ENCODE measurements at regions not wholly inside any gene's neighbourhood (a gene's known extent, or its start where the extent isn't known, plus 50 kb on each side); places are given as distances from the start of the nearest gene placed in this dataset.

GRCh38 chr9:120324461-120324860, 255.5 kb downstream of the CDK5RAP2 start:
- ATAC-seq (ENCODE audit: insufficient read depth, low FRiP score) (no peak), DNase-seq (no peak)
- Histone ChIP-seq H3K27ac (ENCODE audit: low read depth in 1 of 2, low read length in 1 of 2) (no peak overlapping the region), H3K27me3 (ENCODE audit: control insufficient read depth in 3 of 3, insufficient read depth in 3 of 3, low read length in 2 of 3) (no peaks in the 10 kb centered on the region), H3K9me3 (ENCODE audit: control insufficient read depth in 4 of 4, insufficient read depth in 3 of 4, low read length in 3 of 4) (no peaks in the 10 kb centered on the region), H3K9ac (ENCODE audit: insufficient read depth in 1 of 2, low read length in 2 of 2) (no peak overlapping the region), H3K4me1 (ENCODE audit: control insufficient read depth in 5 of 5, insufficient read depth in 5 of 5, low read length in 5 of 5) (no peaks in the 10 kb centered on the region), H3K36me3 (ENCODE audit: control insufficient read depth in 4 of 4, insufficient read depth in 4 of 4, low read length in 4 of 4) (no peaks in the 10 kb centered on the region), H3K4me3 (no peak overlapping the region)
- no peak for TF ChIP-seq CTCF (IDR thresholded peaks at IDR 0.05; ENCODE audit: control extremely low read depth, extremely low read depth)
- 95 to 98% methylated on average over 2 of the region's 2 CpGs for WGBS, 2 donors

GRCh38 chr9:120323125-120323524, 256.8 kb downstream of the CDK5RAP2 start:
- Histone ChIP-seq H3K9me3 (ENCODE audit: control insufficient read depth in 4 of 4, insufficient read depth in 3 of 4, low read length in 3 of 4) (peaks cover 0 to 3% (median 0%) of the 10 kb centered on the region in 4 donors), H3K36me3 (ENCODE audit: control insufficient read depth in 4 of 4, insufficient read depth in 4 of 4, low read length in 4 of 4) (no peaks in the 10 kb centered on the region), H3K27me3 (ENCODE audit: control insufficient read depth in 3 of 3, insufficient read depth in 3 of 3, low read length in 2 of 3) (no peaks in the 10 kb centered on the region), H3K4me3 (no peak overlapping the region), H3K4me1 (ENCODE audit: control insufficient read depth in 5 of 5, insufficient read depth in 5 of 5, low read length in 5 of 5) (no peaks in the 10 kb centered on the region), H3K9ac (ENCODE audit: insufficient read depth in 1 of 2, low read length in 2 of 2) (no peak overlapping the region), H3K27ac (ENCODE audit: low read depth in 1 of 2, low read length in 1 of 2) (no peak overlapping the region)
- ATAC-seq (ENCODE audit: insufficient read depth, low FRiP score) (no peak), DNase-seq (no peak)
- WGBS, 2 donors = 53 to 85% methylated on average over 1 of the region's 1 CpG
- no peak for TF ChIP-seq CTCF (IDR thresholded peaks at IDR 0.05; ENCODE audit: control extremely low read depth, extremely low read depth)

- H3K4me3 ChIP-seq = no peak overlapping the region
- H3K4me1 ChIP-seq (ENCODE audit: control insufficient read depth in 5 of 5, insufficient read depth in 5 of 5, low read length in 5 of 5) = no peaks in the 10 kb centered on the region
- TF ChIP-seq CTCF (IDR thresholded peaks at IDR 0.05; ENCODE audit: control extremely low read depth, extremely low read depth) = no peak
- H3K27ac ChIP-seq (ENCODE audit: low read depth in 1 of 2, low read length in 1 of 2) = no peak overlapping the region
- H3K27me3 ChIP-seq (ENCODE audit: control insufficient read depth in 3 of 3, insufficient read depth in 3 of 3, low read length in 2 of 3) = no peaks in the 10 kb centered on the region
- peaks cover 0 to 4% (median 0%) of the 10 kb centered on the region in 4 donors for H3K9me3 ChIP-seq (ENCODE audit: control insufficient read depth in 4 of 4, insufficient read depth in 3 of 4, low read length in 3 of 4)
- no peaks in the 10 kb centered on the region for H3K36me3 ChIP-seq (ENCODE audit: control insufficient read depth in 4 of 4, insufficient read depth in 4 of 4, low read length in 4 of 4)
- H3K9ac ChIP-seq (ENCODE audit: insufficient read depth in 1 of 2, low read length in 2 of 2) = no peak overlapping the region
- 80 to 89% methylated on average over 3 of the region's 3 CpGs for WGBS, 2 donors
- no peak for DNase-seq
- ATAC-seq (ENCODE audit: insufficient read depth, low FRiP score) = no peak
Measured at GRCh38 chr9:120319452-120319851, 260.5 kb downstream of the CDK5RAP2 start.

- no peak overlapping the region for H3K27ac ChIP-seq (ENCODE audit: low read depth in 1 of 2, low read length in 1 of 2)
- ATAC-seq (ENCODE audit: insufficient read depth, low FRiP score) (no peak), DNase-seq (no peak)
- H3K4me1 ChIP-seq (ENCODE audit: control insufficient read depth in 5 of 5, insufficient read depth in 5 of 5, low read length in 5 of 5) = no peaks in the 10 kb centered on the region
- TF ChIP-seq CTCF (IDR thresholded peaks at IDR 0.05; ENCODE audit: control extremely low read depth, extremely low read depth) = no peak
- no peaks in the 10 kb centered on the region for H3K27me3 ChIP-seq (ENCODE audit: control insufficient read depth in 3 of 3, insufficient read depth in 3 of 3, low read length in 2 of 3)
- H3K4me3 ChIP-seq = no peak overlapping the region
- H3K9ac ChIP-seq (ENCODE audit: insufficient read depth in 1 of 2, low read length in 2 of 2) = no peak overlapping the region
- 81 to 86% methylated on average over 3 of the region's 3 CpGs for WGBS, 2 donors
- no peaks in the 10 kb centered on the region for H3K36me3 ChIP-seq (ENCODE audit: control insufficient read depth in 4 of 4, insufficient read depth in 4 of 4, low read length in 4 of 4)
- peaks cover 0 to 7% (median 0%) of the 10 kb centered on the region in 4 donors for H3K9me3 ChIP-seq (ENCODE audit: control insufficient read depth in 4 of 4, insufficient read depth in 3 of 4, low read length in 3 of 4)
Measured at GRCh38 chr9:120315154-120315553, 264.8 kb downstream of the CDK5RAP2 start.

Data from lung (tissue), 11 donors.